Bronchial epithelial cell (primary cell): ENCODE measurements at regions not wholly inside any gene's neighbourhood (a gene's known extent, or its start where the extent isn't known, plus 50 kb on each side); places are given as distances from the start of the nearest gene placed in this dataset.

ENCODE experiments used
- DNase-seq: peaks from one replicate; pipeline ENCODE4 v3.0.0-alpha.2; 2010; ENCODE audit warnings: low read depth
- FAIRE-seq: peaks from 2 replicates; lab custom pipeline; 2011; peaks lifted over from hg19 to GRCh38; lab: Jason Lieb, UNC
- H3K27me3 ChIP-seq: 2 replicates; pipeline ENCODE4 v1.5.1; 2011; ENCODE audit warnings: low read length; ENCODE audit not compliant: control insufficient read depth, insufficient read depth
- H3K36me3 ChIP-seq: 2 replicates; pipeline ENCODE4 v1.5.1; 2011; ENCODE audit warnings: low read length; ENCODE audit not compliant: control insufficient read depth, insufficient read depth
- H3K4me3 ChIP-seq: 2 replicates; pipeline ENCODE4 v1.5.1; 2011; ENCODE audit warnings: mild to moderate bottlenecking, low read depth, low read length, control low read depth
- TF ChIP-seq, protein P1 (sequence below): IDR thresholded peaks from 2 replicates; pipeline ENCODE4 v1.5.1; 2011; ENCODE audit warnings: mild to moderate bottlenecking, moderate library complexity, low read length, control low read depth, inconsistent platforms; ENCODE audit not compliant: insufficient read depth, severe bottlenecking

- H3K27me3 ChIP-seq, result no peaks in the 10 kb centered on the region
- FAIRE-seq (no peak), DNase-seq (no peak)
- H3K36me3 ChIP-seq, result no peaks in the 10 kb centered on the region
- TF ChIP-seq, protein P1, sequence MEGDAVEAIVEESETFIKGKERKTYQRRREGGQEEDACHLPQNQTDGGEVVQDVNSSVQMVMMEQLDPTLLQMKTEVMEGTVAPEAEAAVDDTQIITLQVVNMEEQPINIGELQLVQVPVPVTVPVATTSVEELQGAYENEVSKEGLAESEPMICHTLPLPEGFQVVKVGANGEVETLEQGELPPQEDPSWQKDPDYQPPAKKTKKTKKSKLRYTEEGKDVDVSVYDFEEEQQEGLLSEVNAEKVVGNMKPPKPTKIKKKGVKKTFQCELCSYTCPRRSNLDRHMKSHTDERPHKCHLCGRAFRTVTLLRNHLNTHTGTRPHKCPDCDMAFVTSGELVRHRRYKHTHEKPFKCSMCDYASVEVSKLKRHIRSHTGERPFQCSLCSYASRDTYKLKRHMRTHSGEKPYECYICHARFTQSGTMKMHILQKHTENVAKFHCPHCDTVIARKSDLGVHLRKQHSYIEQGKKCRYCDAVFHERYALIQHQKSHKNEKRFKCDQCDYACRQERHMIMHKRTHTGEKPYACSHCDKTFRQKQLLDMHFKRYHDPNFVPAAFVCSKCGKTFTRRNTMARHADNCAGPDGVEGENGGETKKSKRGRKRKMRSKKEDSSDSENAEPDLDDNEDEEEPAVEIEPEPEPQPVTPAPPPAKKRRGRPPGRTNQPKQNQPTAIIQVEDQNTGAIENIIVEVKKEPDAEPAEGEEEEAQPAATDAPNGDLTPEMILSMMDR, result no peak
- no peak overlapping the region for H3K4me3 ChIP-seq
These were observed 318.0 kb downstream of the RFPL4B start for GRCh38 chr6:112665114-112665513.

- peak; percentile 93 for DNase-seq
- no peak for FAIRE-seq
These were observed 318.7 kb downstream of the RFPL4B start for GRCh38 chr6:112665815-112666214.

GRCh38 chr6:112667427-112667826 is 320.3 kb downstream of the RFPL4B start:
- TF ChIP-seq, protein P1, result no peak
- Histone ChIP-seq H3K27me3 (no peaks in the 10 kb centered on the region), H3K36me3 (no peaks in the 10 kb centered on the region), H3K4me3 (no peak overlapping the region)
- DNase-seq (no peak), FAIRE-seq (peak; percentile 18)

More at GRCh38 chr6:112665815-112666214, 318.7 kb downstream of the RFPL4B start:
- Histone ChIP-seq H3K36me3 (no peaks in the 10 kb centered on the region), H3K4me3 (no peak overlapping the region), H3K27me3 (no peaks in the 10 kb centered on the region)
- TF ChIP-seq, protein P1, result no peak

GRCh38 chr6:112680091-112680490 is 333.0 kb downstream of the RFPL4B start:
- Histone ChIP-seq H3K4me3 (no peak overlapping the region), H3K27me3 (no peaks in the 10 kb centered on the region), H3K36me3 (no peaks in the 10 kb centered on the region)
- FAIRE-seq (no peak), DNase-seq (no peak)
- TF ChIP-seq, protein P1, result no peak

GRCh38 chr6:112682071-112682470 is 334.9 kb downstream of the RFPL4B start:
- FAIRE-seq (no peak), DNase-seq (peak; percentile 92)
- TF ChIP-seq, protein P1, result no peak
- H3K27me3 ChIP-seq, result no peaks in the 10 kb centered on the region
- no peaks in the 10 kb centered on the region for H3K36me3 ChIP-seq
- H3K4me3 ChIP-seq, result no peak overlapping the region

DNA sequence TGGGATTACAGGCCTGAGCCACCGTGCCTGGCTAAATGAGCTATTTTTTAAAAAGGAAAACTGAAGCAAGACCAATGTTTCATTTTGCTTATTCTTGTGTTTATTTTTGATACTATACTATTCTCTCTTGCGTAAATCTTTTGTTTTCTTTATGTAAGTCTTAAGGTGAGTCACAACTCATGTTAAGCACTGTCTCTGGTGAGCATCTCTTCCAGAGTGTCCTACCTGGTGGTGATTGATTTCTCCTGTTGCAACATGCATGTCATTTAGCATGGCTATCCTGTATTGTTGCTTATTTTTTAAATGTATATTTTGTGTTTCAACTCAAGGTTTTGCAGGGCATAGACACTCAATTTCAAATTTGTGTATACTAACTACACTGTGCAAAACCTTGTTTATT is 336.0 kb downstream of the RFPL4B start:
- no peaks in the 10 kb centered on the region for H3K36me3 ChIP-seq
- H3K27me3 ChIP-seq, result no peaks in the 10 kb centered on the region
- peak; percentile 92 for DNase-seq
- no peak overlapping the region for H3K4me3 ChIP-seq
- TF ChIP-seq, protein P1, result no peak
- FAIRE-seq, result no peak
